ENCODE measurements at regions not wholly inside any gene's neighbourhood (a gene's known extent, or its start where the extent isn't known, plus 50 kb on each side); places are given as distances from the start of the nearest gene placed in this dataset.

DNA sequence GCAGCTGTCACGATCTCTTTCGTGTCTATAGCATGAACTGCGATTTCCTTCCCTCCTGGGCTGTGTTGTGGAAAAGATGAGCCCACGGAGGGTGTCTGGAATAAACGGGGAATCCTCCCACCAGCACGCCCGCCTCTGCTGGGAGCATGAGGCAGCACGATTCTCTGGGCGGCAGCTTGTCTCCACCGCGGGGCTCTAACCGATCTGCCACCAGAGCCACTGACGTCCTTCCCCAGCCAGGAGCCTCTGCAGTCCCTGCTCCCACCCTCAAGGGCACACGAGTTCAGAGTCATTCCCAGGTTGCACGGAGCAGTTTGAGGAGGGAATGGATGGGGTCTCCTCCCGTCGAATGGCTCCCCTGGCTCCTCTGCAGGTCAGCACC, 197.6 kb downstream of the DLL1 start:
- TF ChIP-seq GATA2 (IDR thresholded peaks at IDR 0.05; ENCODE audit: insufficient read depth, insufficient read length, low read depth, low read length) (no peak), MYC (IDR thresholded peaks at IDR 0.05; ENCODE audit: low read depth, low read length) (no peak), JUN (IDR thresholded peaks at IDR 0.05; ENCODE audit: borderline replicate concordance, insufficient read depth, insufficient read length, low read depth) (no peak), POLR2A (IDR thresholded peaks at IDR 0.05; ENCODE audit: low read depth, low read length) (no peak)
- TF ChIP-seq, protein P1, sequence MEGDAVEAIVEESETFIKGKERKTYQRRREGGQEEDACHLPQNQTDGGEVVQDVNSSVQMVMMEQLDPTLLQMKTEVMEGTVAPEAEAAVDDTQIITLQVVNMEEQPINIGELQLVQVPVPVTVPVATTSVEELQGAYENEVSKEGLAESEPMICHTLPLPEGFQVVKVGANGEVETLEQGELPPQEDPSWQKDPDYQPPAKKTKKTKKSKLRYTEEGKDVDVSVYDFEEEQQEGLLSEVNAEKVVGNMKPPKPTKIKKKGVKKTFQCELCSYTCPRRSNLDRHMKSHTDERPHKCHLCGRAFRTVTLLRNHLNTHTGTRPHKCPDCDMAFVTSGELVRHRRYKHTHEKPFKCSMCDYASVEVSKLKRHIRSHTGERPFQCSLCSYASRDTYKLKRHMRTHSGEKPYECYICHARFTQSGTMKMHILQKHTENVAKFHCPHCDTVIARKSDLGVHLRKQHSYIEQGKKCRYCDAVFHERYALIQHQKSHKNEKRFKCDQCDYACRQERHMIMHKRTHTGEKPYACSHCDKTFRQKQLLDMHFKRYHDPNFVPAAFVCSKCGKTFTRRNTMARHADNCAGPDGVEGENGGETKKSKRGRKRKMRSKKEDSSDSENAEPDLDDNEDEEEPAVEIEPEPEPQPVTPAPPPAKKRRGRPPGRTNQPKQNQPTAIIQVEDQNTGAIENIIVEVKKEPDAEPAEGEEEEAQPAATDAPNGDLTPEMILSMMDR (IDR thresholded peaks at IDR 0.05; ENCODE audit: extremely low read depth in 1 of 2, insufficient read depth in 1 of 2, low read depth in 1 of 2, low read length in 2 of 2), result no peak
- dilution Hi-C loops (cut with MboI; ENCODE audit: extremely low pct_ligation_motif_present, low sequenced_read_pairs) (no loop called here), intact Hi-C loops (cut with micrococcal nuclease) (no loop called here)
- no peak overlapping the region for H3K27ac ChIP-seq (ENCODE audit: insufficient read depth, low read depth, low read length)
- FAIRE-seq (no peak), DNase-seq (ENCODE audit: low read depth, low spot score) (no peak)
- BruUV-seq (replicated peaks), result no TSS peak
- H3K79me2 ChIP-seq (ENCODE audit: control insufficient read depth, insufficient read depth, low read length), result no peaks in the 10 kb centered on the region
- H3K4me2 ChIP-seq (ENCODE audit: insufficient read depth, low read length), result no peak overlapping the region
- H3K9ac ChIP-seq (replicated peaks; ENCODE audit: extremely low read depth, insufficient read depth, low read length), result no peak overlapping the region
- no peaks in the 10 kb centered on the region for H3K9me3 ChIP-seq (replicated peaks; ENCODE audit: control insufficient read depth, insufficient read depth, low read length)
- H3K36me3 ChIP-seq (ENCODE audit: control insufficient read depth in 2 of 2, extremely low read depth in 1 of 2, insufficient read depth in 2 of 2, low read length in 2 of 2), result no peaks in the 10 kb centered on the region
- H3K4me1 ChIP-seq (ENCODE audit: control insufficient read depth, extremely low read depth, insufficient read depth, low read length), result no peaks in the 10 kb centered on the region
- no peak overlapping the region for H3K4me3 ChIP-seq (replicated peaks in 1 of 3; ENCODE audit: insufficient read depth in 1 of 3, low read depth in 1 of 3, low read length in 3 of 3)
- CTCF ChIA-PET, result no interaction called here
- no peaks in the 10 kb centered on the region for H3K27me3 ChIP-seq (ENCODE audit: control insufficient read depth in 2 of 2, insufficient read depth in 2 of 2, low read length in 2 of 2)
- no peak overlapping the region for H2AFZ ChIP-seq (ENCODE audit: low read depth, low read length)
- no peaks in the 10 kb centered on the region for H3K9me1 ChIP-seq (replicated peaks; ENCODE audit: control insufficient read depth, extremely low read depth, insufficient read depth, low read length)
- POLR2A ChIA-PET, result no interaction called here
- H4K20me1 ChIP-seq (replicated peaks; ENCODE audit: control insufficient read depth, extremely low read depth, insufficient read depth, low read length), result no peaks in the 10 kb centered on the region

DNA sequence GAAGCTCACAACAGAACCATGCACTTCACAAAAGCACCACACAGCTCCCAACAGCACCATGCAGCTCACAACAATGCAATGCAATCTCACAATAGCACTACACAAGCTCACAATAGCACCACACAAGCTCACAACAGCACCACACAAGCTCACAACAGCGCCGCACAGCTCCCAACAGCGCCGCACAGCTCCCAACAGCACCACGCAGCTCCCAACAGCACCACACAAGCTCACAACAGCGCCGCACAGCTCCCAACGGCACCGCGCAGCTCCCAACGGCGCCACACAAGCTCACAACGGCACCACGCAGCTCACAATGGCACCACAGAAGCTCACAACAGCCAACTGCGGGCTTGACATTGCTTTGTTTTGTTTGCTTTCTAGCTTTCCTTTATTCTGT, 198.1 kb downstream of the DLL1 start:
- Histone ChIP-seq H3K27ac (ENCODE audit: insufficient read depth, low read depth, low read length) (no peak overlapping the region), H3K9me3 (replicated peaks; ENCODE audit: control insufficient read depth, insufficient read depth, low read length) (no peaks in the 10 kb centered on the region), H3K36me3 (ENCODE audit: control insufficient read depth in 2 of 2, extremely low read depth in 1 of 2, insufficient read depth in 2 of 2, low read length in 2 of 2) (no peaks in the 10 kb centered on the region), H2AFZ (ENCODE audit: low read depth, low read length) (no peak overlapping the region), H3K4me1 (ENCODE audit: control insufficient read depth, extremely low read depth, insufficient read depth, low read length) (no peaks in the 10 kb centered on the region), H3K79me2 (ENCODE audit: control insufficient read depth, insufficient read depth, low read length) (no peaks in the 10 kb centered on the region), H3K27me3 (ENCODE audit: control insufficient read depth in 2 of 2, insufficient read depth in 2 of 2, low read length in 2 of 2) (no peaks in the 10 kb centered on the region), H3K9me1 (replicated peaks; ENCODE audit: control insufficient read depth, extremely low read depth, insufficient read depth, low read length) (no peaks in the 10 kb centered on the region), H3K4me3 (replicated peaks in 1 of 3; ENCODE audit: insufficient read depth in 1 of 3, low read depth in 1 of 3, low read length in 3 of 3) (no peak overlapping the region), H3K9ac (replicated peaks; ENCODE audit: extremely low read depth, insufficient read depth, low read length) (no peak overlapping the region), H4K20me1 (replicated peaks; ENCODE audit: control insufficient read depth, extremely low read depth, insufficient read depth, low read length) (no peaks in the 10 kb centered on the region), H3K4me2 (ENCODE audit: insufficient read depth, low read length) (no peak overlapping the region)
- dilution Hi-C loops (cut with MboI; ENCODE audit: extremely low pct_ligation_motif_present, low sequenced_read_pairs), result no loop called here
- CTCF ChIA-PET, result interaction anchor here (1.5 kb wide), 1 partner anchor 261 kb away, joined by 7 read pairs; no protein-coding TSS in a partner anchor
- DNase-seq (ENCODE audit: low read depth, low spot score) (no peak), FAIRE-seq (no peak)
- BruUV-seq (replicated peaks), result no TSS peak
- no peak for TF ChIP-seq POLR2A (IDR thresholded peaks at IDR 0.05; ENCODE audit: low read depth, low read length)
- POLR2A ChIA-PET, result no interaction called here
- intact Hi-C loops (cut with micrococcal nuclease), result no loop called here
